ENCODE measurements at regions not wholly inside any gene's neighbourhood (a gene's known extent, or its start where the extent isn't known, plus 50 kb on each side); places are given as distances from the start of the nearest gene placed in this dataset.

- TF ChIP-seq CTCF (IDR thresholded peaks at IDR 0.05 in 8 of 11, conservative IDR thresholded peaks at IDR 0.05 in 3 of 11), result no peak
- TF ChIP-seq POLR2A (IDR thresholded peaks at IDR 0.05), result no peak
Measured at GRCh38 chr4:189136462-189136861, 804.2 kb upstream of the FRG1 start.

Measured in spleen (tissue), 7 donors.